ENCODE measurements at regions not wholly inside any gene's neighbourhood (a gene's known extent, or its start where the extent isn't known, plus 50 kb on each side); places are given as distances from the start of the nearest gene placed in this dataset.

DNA sequence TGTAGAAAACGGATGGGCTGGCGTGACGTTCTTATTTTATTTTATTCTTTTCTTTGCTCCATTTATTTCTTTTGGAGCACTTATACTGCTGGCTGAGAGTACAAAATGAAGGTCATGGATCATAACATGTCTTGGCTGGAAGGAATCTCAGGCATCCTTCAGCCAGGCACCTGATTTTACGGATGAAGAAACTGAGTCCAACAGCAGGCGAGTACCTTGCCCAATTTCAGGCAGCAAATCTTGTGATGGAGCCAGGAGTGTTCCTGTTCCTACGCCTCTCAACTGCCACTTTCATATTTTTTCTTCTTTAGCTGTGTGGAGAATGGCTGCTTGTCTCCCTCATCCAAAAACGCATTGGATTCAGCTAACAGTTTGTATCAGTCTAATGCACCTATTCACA is 332.1 kb upstream of the IGFBP7 start:
- Mint-ChIP-seq H3K27me3 (ENCODE audit: low read depth in 2 of 2) (peaks cover 0 to 3% of the 10 kb centered on the region in 2 donors), H3K9me3 (no peaks in the 10 kb centered on the region)

DNA sequence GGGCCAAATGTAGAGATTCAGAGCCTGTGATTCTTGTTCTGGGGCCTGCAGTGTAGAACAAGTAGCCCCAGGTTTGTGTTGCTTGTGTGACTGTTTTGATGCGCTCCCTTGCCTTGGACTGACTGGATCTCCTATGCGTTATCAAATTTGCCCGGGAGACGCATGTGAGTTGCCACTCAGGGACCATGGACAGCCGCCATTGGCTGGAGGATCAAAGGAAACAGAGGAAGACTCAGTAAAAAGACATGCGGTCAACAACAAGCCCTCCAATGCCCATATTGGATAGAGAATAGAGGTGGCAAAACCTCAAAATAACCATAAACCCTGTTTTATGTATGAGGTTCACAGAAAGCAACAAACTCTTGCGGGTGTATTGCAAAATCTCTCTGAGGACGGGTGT is 327.5 kb upstream of the IGFBP7 start:
- H3K27me3 ChIP-seq (ENCODE audit: control insufficient read depth, insufficient read depth, low read length), result no peaks in the 10 kb centered on the region
- TF ChIP-seq, protein P1, sequence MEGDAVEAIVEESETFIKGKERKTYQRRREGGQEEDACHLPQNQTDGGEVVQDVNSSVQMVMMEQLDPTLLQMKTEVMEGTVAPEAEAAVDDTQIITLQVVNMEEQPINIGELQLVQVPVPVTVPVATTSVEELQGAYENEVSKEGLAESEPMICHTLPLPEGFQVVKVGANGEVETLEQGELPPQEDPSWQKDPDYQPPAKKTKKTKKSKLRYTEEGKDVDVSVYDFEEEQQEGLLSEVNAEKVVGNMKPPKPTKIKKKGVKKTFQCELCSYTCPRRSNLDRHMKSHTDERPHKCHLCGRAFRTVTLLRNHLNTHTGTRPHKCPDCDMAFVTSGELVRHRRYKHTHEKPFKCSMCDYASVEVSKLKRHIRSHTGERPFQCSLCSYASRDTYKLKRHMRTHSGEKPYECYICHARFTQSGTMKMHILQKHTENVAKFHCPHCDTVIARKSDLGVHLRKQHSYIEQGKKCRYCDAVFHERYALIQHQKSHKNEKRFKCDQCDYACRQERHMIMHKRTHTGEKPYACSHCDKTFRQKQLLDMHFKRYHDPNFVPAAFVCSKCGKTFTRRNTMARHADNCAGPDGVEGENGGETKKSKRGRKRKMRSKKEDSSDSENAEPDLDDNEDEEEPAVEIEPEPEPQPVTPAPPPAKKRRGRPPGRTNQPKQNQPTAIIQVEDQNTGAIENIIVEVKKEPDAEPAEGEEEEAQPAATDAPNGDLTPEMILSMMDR (IDR thresholded peaks at IDR 0.05), result no peak
- Mint-ChIP-seq H3K4me1 (no peaks in the 10 kb centered on the region), H3K27ac (no peak overlapping the region), H3K9me3 (no peaks in the 10 kb centered on the region), H3K27me3 (ENCODE audit: low read depth in 2 of 2) (no peaks in the 10 kb centered on the region), H3K4me3 (no peak overlapping the region), H3K36me3 (no peaks in the 10 kb centered on the region)
- no peaks in the 10 kb centered on the region for H3K36me3 ChIP-seq (ENCODE audit: control insufficient read depth, insufficient read depth, low read length)
- DNase-seq, result no peak
- no peak for ATAC-seq
- H3K4me3 ChIP-seq (ENCODE audit: low read length), result no peak overlapping the region
- WGBS (ENCODE audit: insufficient coverage), result 87% methylated on average over 5 of the region's 8 CpGs
- intact Hi-C loops (cut with micrococcal nuclease), result no loop called here
- H3K9me3 ChIP-seq (ENCODE audit: control insufficient read depth, insufficient read depth, low read length), result no peaks in the 10 kb centered on the region
- no peak overlapping the region for H3K27ac ChIP-seq (ENCODE audit: low read length)
- no peaks in the 10 kb centered on the region for H3K4me1 ChIP-seq (ENCODE audit: control insufficient read depth, insufficient read depth, low read length)

More for the DNA sequence above, 332.1 kb upstream of the IGFBP7 start:
- H3K4me1 Mint-ChIP-seq, result no peaks in the 10 kb centered on the region
- H3K9me3 ChIP-seq (ENCODE audit: control insufficient read depth, insufficient read depth, low read length), result no peaks in the 10 kb centered on the region
- H3K4me3 ChIP-seq (ENCODE audit: low read length), result no peak overlapping the region
- no peak overlapping the region for H3K27ac Mint-ChIP-seq
- no peaks in the 10 kb centered on the region for H3K36me3 ChIP-seq (ENCODE audit: control insufficient read depth, insufficient read depth, low read length)
- DNase-seq (no peak), ATAC-seq (no peak)
- 76% methylated on average over 3 of the region's 7 CpGs for WGBS (ENCODE audit: insufficient coverage)
- no peaks in the 10 kb centered on the region for H3K27me3 ChIP-seq (ENCODE audit: control insufficient read depth, insufficient read depth, low read length)
- no peak overlapping the region for H3K27ac ChIP-seq (ENCODE audit: low read length)
- TF ChIP-seq, protein P1 (IDR thresholded peaks at IDR 0.05), result no peak
- H3K36me3 Mint-ChIP-seq, result no peaks in the 10 kb centered on the region
- H3K4me1 ChIP-seq (ENCODE audit: control insufficient read depth, insufficient read depth, low read length), result no peaks in the 10 kb centered on the region
- H3K4me3 Mint-ChIP-seq, result no peak overlapping the region
- intact Hi-C loops (cut with micrococcal nuclease), result no loop called here

DNA sequence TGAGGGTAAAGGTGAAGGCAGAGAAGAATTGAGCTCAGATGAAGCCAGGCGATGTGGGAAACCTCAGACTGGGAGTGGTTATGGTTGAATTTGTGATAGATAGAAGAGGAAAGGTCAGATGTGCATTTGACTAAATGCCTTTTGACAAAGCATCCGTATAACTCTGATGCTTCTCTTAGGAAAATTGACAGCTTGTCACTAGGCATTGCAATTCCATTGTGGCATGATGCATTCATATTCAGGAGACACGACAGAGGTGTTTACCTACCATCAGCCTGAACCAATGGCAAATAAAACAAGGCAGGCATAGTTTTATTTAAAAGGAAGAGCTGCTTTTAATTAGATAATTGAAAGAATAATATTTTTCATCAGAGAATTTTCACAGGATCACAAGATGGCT is 325.1 kb upstream of the IGFBP7 start:
- no peaks in the 10 kb centered on the region for H3K27me3 Mint-ChIP-seq (ENCODE audit: low read depth in 2 of 2)
- ATAC-seq (no peak), DNase-seq (no peak)
- no peaks in the 10 kb centered on the region for H3K4me1 Mint-ChIP-seq
- no peaks in the 10 kb centered on the region for H3K36me3 ChIP-seq (ENCODE audit: control insufficient read depth, insufficient read depth, low read length)
- intact Hi-C loops (cut with micrococcal nuclease), result no loop called here
- no peak overlapping the region for H3K27ac ChIP-seq (ENCODE audit: low read length)
- H3K36me3 Mint-ChIP-seq, result no peaks in the 10 kb centered on the region
- no peaks in the 10 kb centered on the region for H3K27me3 ChIP-seq (ENCODE audit: control insufficient read depth, insufficient read depth, low read length)
- H3K4me1 ChIP-seq (ENCODE audit: control insufficient read depth, insufficient read depth, low read length), result no peaks in the 10 kb centered on the region
- no peak overlapping the region for H3K27ac Mint-ChIP-seq
- 81% methylated on average over 3 of the region's 3 CpGs for WGBS (ENCODE audit: insufficient coverage)
- H3K4me3 Mint-ChIP-seq, result no peak overlapping the region
- TF ChIP-seq, protein P1 (IDR thresholded peaks at IDR 0.05), result no peak
- no peaks in the 10 kb centered on the region for H3K9me3 Mint-ChIP-seq
- H3K4me3 ChIP-seq (ENCODE audit: low read length), result no peak overlapping the region
- H3K9me3 ChIP-seq (ENCODE audit: control insufficient read depth, insufficient read depth, low read length), result no peaks in the 10 kb centered on the region

DNA sequence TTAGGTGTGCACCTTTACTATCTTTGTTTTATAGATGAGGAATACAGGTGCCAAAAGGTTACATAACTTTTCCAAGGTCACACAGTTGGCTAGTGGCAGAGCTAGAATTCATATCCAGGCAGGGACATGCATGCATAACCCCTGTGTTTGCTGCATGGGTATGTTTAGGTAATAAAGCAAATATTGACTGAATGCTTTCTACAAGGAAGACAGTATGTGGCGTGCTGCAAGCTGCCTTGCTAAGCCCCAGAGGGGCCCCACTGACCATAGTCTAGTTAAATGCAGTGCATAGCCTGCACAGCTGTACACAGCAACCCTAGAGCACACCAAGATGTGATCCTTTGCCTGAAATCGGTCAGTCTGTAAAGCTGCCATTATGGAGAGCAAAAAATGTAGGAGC is 320.5 kb upstream of the IGFBP7 start:
- no peak for ATAC-seq
- TF ChIP-seq, protein P1 (IDR thresholded peaks at IDR 0.05), result no peak

More for the DNA sequence above, 320.5 kb upstream of the IGFBP7 start:
- Histone ChIP-seq H3K27me3 (ENCODE audit: control insufficient read depth, insufficient read depth, low read length) (no peaks in the 10 kb centered on the region), H3K27ac (ENCODE audit: low read length) (no peak overlapping the region), H3K36me3 (ENCODE audit: control insufficient read depth, insufficient read depth, low read length) (no peaks in the 10 kb centered on the region), H3K4me1 (ENCODE audit: control insufficient read depth, insufficient read depth, low read length) (no peaks in the 10 kb centered on the region), H3K4me3 (ENCODE audit: low read length) (no peak overlapping the region), H3K9me3 (ENCODE audit: control insufficient read depth, insufficient read depth, low read length) (no peaks in the 10 kb centered on the region)
- H3K27me3 Mint-ChIP-seq (ENCODE audit: low read depth in 2 of 2), result peaks cover 6 to 8% of the 10 kb centered on the region in 2 donors
- H3K4me3 Mint-ChIP-seq, result no peak overlapping the region
- peaks cover 0 to 5% of the 10 kb centered on the region in 2 donors for H3K4me1 Mint-ChIP-seq
- no peaks in the 10 kb centered on the region for H3K36me3 Mint-ChIP-seq
- 55% methylated on average over 2 of the region's 2 CpGs for WGBS (ENCODE audit: insufficient coverage)
- DNase-seq, result no peak
- H3K9me3 Mint-ChIP-seq, result no peaks in the 10 kb centered on the region
- H3K27ac Mint-ChIP-seq, result no peak overlapping the region
- intact Hi-C loops (cut with micrococcal nuclease), result no loop called here

Data from natural killer cell (primary cell).